ENCODE measurements at regions not wholly inside any gene's neighbourhood (a gene's known extent, or its start where the extent isn't known, plus 50 kb on each side); places are given as distances from the start of the nearest gene placed in this dataset.

GRCh38 chr5:68408345-68408871 lies 192.9 kb downstream of the PIK3R1 start:
- H3K27me3 Mint-ChIP-seq = no peaks in the 10 kb centered on the region
- no peak overlapping the region for H3K4me3 Mint-ChIP-seq
- peaks cover 32% of the 10 kb centered on the region for H3K4me1 Mint-ChIP-seq (ENCODE audit: low read depth)

GRCh38 chr5:68409259-68409658 lies 193.7 kb downstream of the PIK3R1 start:
- H3K4me3 Mint-ChIP-seq = no peak overlapping the region
- H3K27ac Mint-ChIP-seq = no peak overlapping the region
- peaks cover 32% of the 10 kb centered on the region for H3K4me1 Mint-ChIP-seq (ENCODE audit: low read depth)
- no peaks in the 10 kb centered on the region for H3K9me3 Mint-ChIP-seq (ENCODE audit: low read depth)
- H3K27me3 Mint-ChIP-seq = peaks cover 1% of the 10 kb centered on the region
- no peaks in the 10 kb centered on the region for H3K36me3 Mint-ChIP-seq

More at GRCh38 chr5:68408345-68408871, 192.9 kb downstream of the PIK3R1 start:
- no peak overlapping the region for H3K27ac Mint-ChIP-seq
- H3K9me3 Mint-ChIP-seq (ENCODE audit: low read depth) = no peaks in the 10 kb centered on the region
- H3K36me3 Mint-ChIP-seq = no peaks in the 10 kb centered on the region

- peaks cover 1% of the 10 kb centered on the region for H3K27me3 Mint-ChIP-seq
- no peak overlapping the region for H3K4me3 Mint-ChIP-seq
- no peak overlapping the region for H3K27ac Mint-ChIP-seq
- H3K4me1 Mint-ChIP-seq (ENCODE audit: low read depth) = peaks cover 27% of the 10 kb centered on the region
- no peaks in the 10 kb centered on the region for H3K9me3 Mint-ChIP-seq (ENCODE audit: low read depth)
- H3K36me3 Mint-ChIP-seq = no peaks in the 10 kb centered on the region
These were observed 195.6 kb downstream of the PIK3R1 start for GRCh38 chr5:68411161-68411560.

- no peaks in the 10 kb centered on the region for H3K36me3 Mint-ChIP-seq
- H3K4me1 Mint-ChIP-seq (ENCODE audit: low read depth) = peaks cover 5% of the 10 kb centered on the region
- H3K27me3 Mint-ChIP-seq = peaks cover 1% of the 10 kb centered on the region
- no peak overlapping the region for H3K27ac Mint-ChIP-seq
- H3K9me3 Mint-ChIP-seq (ENCODE audit: low read depth) = no peaks in the 10 kb centered on the region
- H3K4me3 Mint-ChIP-seq = no peak overlapping the region
These were observed 199.9 kb downstream of the PIK3R1 start for GRCh38 chr5:68415177-68416085.

- H3K4me3 Mint-ChIP-seq = no peak overlapping the region
- no peaks in the 10 kb centered on the region for H3K9me3 Mint-ChIP-seq (ENCODE audit: low read depth)
- peaks cover 5% of the 10 kb centered on the region for H3K4me1 Mint-ChIP-seq (ENCODE audit: low read depth)
- no peaks in the 10 kb centered on the region for H3K36me3 Mint-ChIP-seq
- H3K27me3 Mint-ChIP-seq = peaks cover 1% of the 10 kb centered on the region
- H3K27ac Mint-ChIP-seq = no peak overlapping the region
These were observed 201.2 kb downstream of the PIK3R1 start for GRCh38 chr5:68416714-68417113.

- H3K4me3 Mint-ChIP-seq = no peak overlapping the region
- no peaks in the 10 kb centered on the region for H3K36me3 Mint-ChIP-seq
- peaks cover 1% of the 10 kb centered on the region for H3K27me3 Mint-ChIP-seq
- no peaks in the 10 kb centered on the region for H3K9me3 Mint-ChIP-seq (ENCODE audit: low read depth)
- H3K4me1 Mint-ChIP-seq (ENCODE audit: low read depth) = peaks cover 14% of the 10 kb centered on the region
- H3K27ac Mint-ChIP-seq = no peak overlapping the region
These were observed 202.6 kb downstream of the PIK3R1 start for GRCh38 chr5:68418201-68418600.

GRCh38 chr5:68418680-68419079 lies 203.1 kb downstream of the PIK3R1 start:
- H3K9me3 Mint-ChIP-seq (ENCODE audit: low read depth) = no peaks in the 10 kb centered on the region
- no peaks in the 10 kb centered on the region for H3K36me3 Mint-ChIP-seq
- H3K27ac Mint-ChIP-seq = no peak overlapping the region
- H3K4me3 Mint-ChIP-seq = no peak overlapping the region
- peaks cover 19% of the 10 kb centered on the region for H3K4me1 Mint-ChIP-seq (ENCODE audit: low read depth)
- no peaks in the 10 kb centered on the region for H3K27me3 Mint-ChIP-seq

- no peaks in the 10 kb centered on the region for H3K9me3 Mint-ChIP-seq (ENCODE audit: low read depth)
- no peak overlapping the region for H3K4me3 Mint-ChIP-seq
- H3K27me3 Mint-ChIP-seq = no peaks in the 10 kb centered on the region
- H3K4me1 Mint-ChIP-seq (ENCODE audit: low read depth) = peaks cover 23% of the 10 kb centered on the region
- no peaks in the 10 kb centered on the region for H3K36me3 Mint-ChIP-seq
- no peak overlapping the region for H3K27ac Mint-ChIP-seq
These were observed 203.6 kb downstream of the PIK3R1 start for GRCh38 chr5:68419081-68419636.

- H3K9me3 Mint-ChIP-seq (ENCODE audit: low read depth) = no peaks in the 10 kb centered on the region
- no peaks in the 10 kb centered on the region for H3K27me3 Mint-ChIP-seq
- no peaks in the 10 kb centered on the region for H3K36me3 Mint-ChIP-seq
- no peak overlapping the region for H3K4me3 Mint-ChIP-seq
- peaks cover 26% of the 10 kb centered on the region for H3K4me1 Mint-ChIP-seq (ENCODE audit: low read depth)
- H3K27ac Mint-ChIP-seq = no peak overlapping the region
These were observed 204.3 kb downstream of the PIK3R1 start for GRCh38 chr5:68419637-68420452.

GRCh38 chr5:68420476-68421344 lies 205.2 kb downstream of the PIK3R1 start:
- Mint-ChIP-seq H3K4me3 (no peak overlapping the region), H3K9me3 (ENCODE audit: low read depth) (no peaks in the 10 kb centered on the region), H3K27ac (no peak overlapping the region), H3K4me1 (ENCODE audit: low read depth) (peaks cover 31% of the 10 kb centered on the region), H3K36me3 (no peaks in the 10 kb centered on the region), H3K27me3 (no peaks in the 10 kb centered on the region)

GRCh38 chr5:68421485-68422220 lies 206.1 kb downstream of the PIK3R1 start:
- Mint-ChIP-seq H3K27me3 (no peaks in the 10 kb centered on the region), H3K36me3 (no peaks in the 10 kb centered on the region), H3K9me3 (ENCODE audit: low read depth) (no peaks in the 10 kb centered on the region), H3K27ac (no peak overlapping the region), H3K4me1 (ENCODE audit: low read depth) (peaks cover 37% of the 10 kb centered on the region), H3K4me3 (no peak overlapping the region)

- H3K27ac Mint-ChIP-seq = no peak overlapping the region
- H3K4me3 Mint-ChIP-seq = no peak overlapping the region
- H3K36me3 Mint-ChIP-seq = no peaks in the 10 kb centered on the region
- no peaks in the 10 kb centered on the region for H3K27me3 Mint-ChIP-seq
- peaks cover 38% of the 10 kb centered on the region for H3K4me1 Mint-ChIP-seq (ENCODE audit: low read depth)
- no peaks in the 10 kb centered on the region for H3K9me3 Mint-ChIP-seq (ENCODE audit: low read depth)
These were observed 207.7 kb downstream of the PIK3R1 start for GRCh38 chr5:68423154-68423811.

- H3K27ac Mint-ChIP-seq = peak overlapping the region; percentile 8
- no peaks in the 10 kb centered on the region for H3K27me3 Mint-ChIP-seq
- no peaks in the 10 kb centered on the region for H3K9me3 Mint-ChIP-seq (ENCODE audit: low read depth)
- no peaks in the 10 kb centered on the region for H3K36me3 Mint-ChIP-seq
- H3K4me1 Mint-ChIP-seq (ENCODE audit: low read depth) = peaks cover 38% of the 10 kb centered on the region
- peak overlapping the region; percentile 52 for H3K4me3 Mint-ChIP-seq
These were observed 209.4 kb downstream of the PIK3R1 start for GRCh38 chr5:68424799-68425537.
